ENCODE measurements at regions not wholly inside any gene's neighbourhood (a gene's known extent, or its start where the extent isn't known, plus 50 kb on each side); places are given as distances from the start of the nearest gene placed in this dataset.
A peak's percentile ranks its signal among the peaks of the same experiment; 100 is the strongest.

DNA sequence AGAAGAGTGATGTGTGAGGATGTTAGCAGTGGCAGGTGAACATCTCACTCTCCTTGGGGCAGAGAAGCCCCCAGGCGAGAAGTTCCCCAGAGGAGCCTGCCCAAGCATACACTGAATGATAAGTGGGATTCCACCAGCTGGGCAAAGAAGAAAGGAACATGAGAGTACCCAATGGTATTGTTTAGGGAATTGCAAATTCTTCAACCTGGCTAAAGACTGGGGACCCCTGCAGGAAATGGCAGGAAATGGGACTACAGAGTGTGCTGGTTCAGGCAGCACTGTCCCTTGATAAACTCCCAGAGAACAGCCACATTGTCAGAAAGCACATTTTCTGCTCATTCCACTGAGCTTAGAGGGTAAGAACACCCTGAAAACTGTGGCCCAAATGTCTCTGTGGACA lies 121.3 kb downstream of the RPS29 start:
- DNase-seq (ENCODE audit: low read depth, low spot score): no peak

DNA sequence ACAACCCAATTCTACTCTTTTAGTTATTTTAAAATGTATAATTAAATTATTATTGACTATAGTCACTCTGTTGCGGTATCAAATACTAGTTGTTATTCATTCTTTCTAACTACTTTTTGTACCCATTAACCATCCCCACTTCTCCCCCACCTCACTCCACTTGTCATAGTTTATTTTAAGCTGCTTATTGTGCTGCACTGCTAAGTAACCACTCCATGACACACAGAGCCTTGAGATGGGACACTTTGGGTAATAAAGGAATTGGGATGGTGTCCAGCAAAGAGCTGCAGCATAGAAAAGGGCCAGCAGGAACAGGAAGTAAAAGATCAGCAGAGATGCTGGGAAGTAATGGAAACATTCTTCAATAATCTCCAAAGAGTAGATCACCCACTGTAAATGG lies 123.0 kb downstream of the RPS29 start:
- no peak for DNase-seq (ENCODE audit: low read depth, low spot score)

DNA sequence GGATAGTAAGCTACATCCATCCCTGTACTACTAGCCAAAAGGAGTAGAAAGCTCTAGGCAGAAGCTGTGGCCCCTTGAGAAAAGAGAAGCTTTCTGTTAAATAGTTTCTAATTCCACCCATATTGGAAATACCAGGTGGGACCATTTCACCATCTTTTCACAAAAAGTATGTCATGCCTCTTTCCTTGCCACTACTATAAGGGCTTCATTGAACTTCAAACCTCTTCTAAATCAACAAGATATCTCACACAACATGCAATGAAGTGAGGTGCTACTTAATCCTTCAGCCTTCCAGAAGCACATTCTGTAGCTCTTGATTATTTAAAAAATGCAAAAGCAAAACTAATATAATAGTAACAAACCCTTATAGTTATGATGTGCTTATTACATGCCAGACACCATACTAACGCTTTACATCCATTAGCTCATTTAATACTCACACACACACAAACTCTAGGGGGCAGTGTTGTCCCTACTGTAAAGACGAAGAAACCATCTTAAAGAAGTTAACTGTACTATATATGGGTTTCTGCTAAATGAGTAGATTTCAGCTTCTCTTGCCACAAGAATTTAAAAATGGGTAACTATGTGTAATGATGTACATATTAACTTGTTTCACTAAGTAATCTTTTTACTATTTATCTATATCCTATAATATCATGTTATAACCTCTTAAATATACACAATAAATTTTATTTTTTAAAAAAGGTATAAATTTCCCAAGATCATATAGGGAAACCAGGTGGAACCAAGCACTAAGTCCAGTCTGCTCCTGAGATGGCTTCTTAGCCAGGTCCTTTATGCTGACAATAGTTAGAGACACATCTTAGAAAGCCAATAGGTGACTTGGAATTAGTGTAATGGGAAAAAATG lies 124.4 kb downstream of the RPS29 start:
- peak; percentile 37 for DNase-seq (ENCODE audit: low read depth, low spot score)

- DNase-seq (ENCODE audit: low read depth, low spot score): no peak
These were observed 125.5 kb downstream of the RPS29 start for GRCh38 chr14:49460662-49461061.

- no peak for DNase-seq (ENCODE audit: low read depth, low spot score)
These were observed 129.6 kb downstream of the RPS29 start for GRCh38 chr14:49456589-49456988.

GRCh38 chr14:49451938-49452337 lies 134.2 kb downstream of the RPS29 start:
- DNase-seq (ENCODE audit: low read depth, low spot score): no peak

GRCh38 chr14:49449749-49450148 lies 136.4 kb downstream of the RPS29 start:
- DNase-seq (ENCODE audit: low read depth, low spot score): no peak

DNA sequence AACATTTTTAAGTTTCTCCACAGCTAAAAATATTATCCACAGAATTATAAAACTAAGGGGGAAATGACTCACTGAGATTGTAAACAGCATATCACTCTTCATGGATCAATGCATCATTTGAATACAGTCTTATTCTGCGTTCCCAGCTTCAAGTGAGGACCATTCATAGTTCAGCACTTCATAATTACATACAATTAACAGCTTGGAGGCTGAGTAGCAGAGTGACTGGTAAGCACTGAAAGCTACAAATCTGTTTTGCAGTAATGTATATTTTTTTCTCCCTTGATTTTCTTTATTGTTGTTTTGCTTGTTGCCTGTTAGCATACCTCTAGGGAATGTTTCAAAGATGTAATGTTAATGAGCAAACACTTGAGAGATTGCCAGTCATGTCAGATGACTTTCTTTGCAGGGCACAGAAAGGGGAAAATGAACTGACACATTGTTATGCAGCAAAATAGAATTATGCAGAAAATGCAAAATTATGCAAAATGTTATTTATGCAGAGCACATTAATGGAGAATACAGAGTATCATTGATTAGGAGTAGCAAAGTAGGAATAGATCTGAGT lies 138.6 kb downstream of the RPS29 start:
- no peak for DNase-seq (ENCODE audit: low read depth, low spot score)

- no peak for DNase-seq (ENCODE audit: low read depth, low spot score)
These were observed 139.4 kb downstream of the RPS29 start for GRCh38 chr14:49446801-49447200.

- no peak for DNase-seq (ENCODE audit: low read depth, low spot score)
These were observed 147.9 kb downstream of the RPS29 start for GRCh38 chr14:49438256-49438770.

DNA sequence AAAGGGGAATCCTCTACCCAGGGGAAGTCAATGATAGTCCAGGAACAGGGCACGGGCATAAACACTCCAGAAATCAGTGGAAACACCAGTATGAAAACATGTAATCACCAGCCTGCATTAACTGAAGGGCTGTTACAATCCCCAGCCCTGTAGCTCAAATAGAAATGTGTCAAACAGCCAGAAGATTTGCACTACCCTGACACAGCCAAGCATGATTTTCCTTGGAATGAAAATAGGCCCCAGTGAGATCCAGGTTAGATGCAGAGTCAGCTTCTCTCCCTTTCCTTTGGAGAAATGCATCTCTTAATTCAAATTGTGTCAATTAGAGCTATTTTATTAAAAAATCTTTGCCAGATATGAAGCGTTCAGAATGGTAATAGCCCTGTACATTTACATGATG lies 158.1 kb downstream of the RPS29 start:
- no peak for DNase-seq (ENCODE audit: low read depth, low spot score)

GRCh38 chr14:49427117-49427516 lies 159.1 kb downstream of the RPS29 start:
- DNase-seq (ENCODE audit: low read depth, low spot score): no peak

DNA sequence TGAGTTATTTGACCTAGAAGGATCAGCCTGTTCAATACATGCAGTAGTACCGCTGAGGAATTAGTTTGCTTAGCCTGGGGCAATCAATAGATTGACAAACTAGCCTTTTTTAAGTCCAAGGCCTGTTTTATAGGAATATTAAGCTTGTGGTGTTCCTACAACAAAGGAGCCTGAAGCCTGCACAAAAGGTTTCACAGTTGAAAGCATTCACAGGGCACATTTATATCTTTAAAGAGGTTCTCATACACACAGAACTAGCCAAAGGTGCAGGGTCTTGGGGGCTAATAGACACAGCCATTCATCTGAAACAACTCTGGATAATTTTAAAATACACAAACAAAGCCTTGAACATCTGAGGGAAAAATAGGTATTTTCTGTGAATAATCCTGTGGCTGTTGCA lies 160.3 kb downstream of the RPS29 start:
- no peak for DNase-seq (ENCODE audit: low read depth, low spot score)

DNA sequence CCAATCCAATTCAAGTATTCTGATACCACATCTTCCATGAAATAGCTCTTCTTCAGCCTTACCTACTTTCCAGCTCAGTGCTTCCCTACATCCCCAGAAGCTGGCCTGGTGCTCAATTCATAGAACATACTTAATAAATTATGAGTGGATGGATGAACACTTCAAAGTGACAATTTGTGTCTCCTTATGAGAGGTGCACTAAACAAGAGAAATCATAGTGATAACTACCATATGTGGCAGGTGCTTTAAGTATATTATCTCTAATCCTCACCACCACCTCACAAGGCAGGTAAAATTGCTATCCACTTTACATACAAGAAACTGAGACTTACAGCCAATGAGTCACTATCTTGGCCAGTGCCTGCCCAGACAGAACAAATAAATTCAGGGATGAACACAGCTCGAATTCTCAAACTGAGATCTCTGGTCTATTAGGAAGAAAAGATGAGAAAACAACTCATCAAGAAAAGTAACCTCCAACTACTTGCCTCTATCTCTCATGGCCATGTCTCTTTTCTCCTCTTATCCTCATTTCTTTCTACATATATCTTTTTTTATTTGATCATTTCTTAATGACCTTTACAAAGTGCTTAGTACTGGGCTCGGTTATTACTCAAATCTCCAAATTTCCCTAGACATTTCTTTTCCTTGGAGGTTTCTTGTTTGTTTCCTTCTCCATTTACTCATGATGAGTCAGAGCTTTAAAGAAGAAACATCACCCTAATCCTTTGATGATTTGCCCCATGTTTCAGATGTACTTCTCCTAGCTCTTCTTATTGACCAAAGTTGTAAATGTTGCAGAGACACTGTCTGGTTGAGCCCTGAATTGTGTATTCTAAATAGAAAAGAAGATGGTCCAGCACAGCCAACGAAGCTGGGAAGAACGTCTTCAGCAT lies 161.5 kb downstream of the RPS29 start:
- no peak for DNase-seq (ENCODE audit: low read depth, low spot score)

DNA sequence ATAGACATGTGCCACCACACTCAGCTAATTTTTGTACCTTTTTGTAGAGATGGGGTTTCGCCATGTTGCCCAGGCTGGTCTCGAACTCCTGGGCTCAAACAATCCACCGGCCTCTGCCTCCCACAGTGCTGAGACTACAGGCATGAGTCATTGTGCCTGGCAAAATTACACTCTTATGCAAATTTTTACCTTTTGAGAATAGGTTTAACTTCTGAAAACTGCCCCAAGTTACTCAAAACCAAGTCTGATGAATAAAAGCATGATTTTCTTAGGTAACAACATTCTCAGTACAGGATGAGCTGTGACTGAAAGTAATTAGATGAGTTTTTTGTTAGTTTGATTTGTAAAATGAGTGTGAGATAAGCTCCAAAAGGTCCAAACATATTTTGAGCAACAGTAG lies 166.0 kb downstream of the RPS29 start:
- no peak for DNase-seq (ENCODE audit: low read depth, low spot score)

- DNase-seq (ENCODE audit: low read depth, low spot score): no peak
These were observed 167.4 kb downstream of the RPS29 start for GRCh38 chr14:49418789-49419188.

DNA sequence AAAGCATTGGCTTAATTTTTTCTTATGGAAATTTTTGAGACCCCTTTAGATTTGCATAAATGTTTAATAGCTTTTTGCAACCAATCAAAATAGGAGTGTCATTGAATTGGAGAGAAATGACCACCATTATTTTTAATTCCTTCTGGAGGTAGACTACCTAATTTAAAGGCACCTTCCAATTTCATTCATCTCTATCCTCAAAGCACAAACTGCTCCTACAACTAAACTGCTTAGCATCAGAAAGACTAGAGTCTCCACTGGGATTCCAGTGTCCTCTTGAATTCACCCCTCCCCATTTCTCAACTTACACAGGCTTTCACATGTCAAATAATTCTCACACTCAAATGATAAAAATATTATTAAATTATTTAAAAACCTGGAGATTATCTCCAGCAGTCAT lies 168.4 kb downstream of the RPS29 start:
- DNase-seq (ENCODE audit: low read depth, low spot score): no peak

DNA sequence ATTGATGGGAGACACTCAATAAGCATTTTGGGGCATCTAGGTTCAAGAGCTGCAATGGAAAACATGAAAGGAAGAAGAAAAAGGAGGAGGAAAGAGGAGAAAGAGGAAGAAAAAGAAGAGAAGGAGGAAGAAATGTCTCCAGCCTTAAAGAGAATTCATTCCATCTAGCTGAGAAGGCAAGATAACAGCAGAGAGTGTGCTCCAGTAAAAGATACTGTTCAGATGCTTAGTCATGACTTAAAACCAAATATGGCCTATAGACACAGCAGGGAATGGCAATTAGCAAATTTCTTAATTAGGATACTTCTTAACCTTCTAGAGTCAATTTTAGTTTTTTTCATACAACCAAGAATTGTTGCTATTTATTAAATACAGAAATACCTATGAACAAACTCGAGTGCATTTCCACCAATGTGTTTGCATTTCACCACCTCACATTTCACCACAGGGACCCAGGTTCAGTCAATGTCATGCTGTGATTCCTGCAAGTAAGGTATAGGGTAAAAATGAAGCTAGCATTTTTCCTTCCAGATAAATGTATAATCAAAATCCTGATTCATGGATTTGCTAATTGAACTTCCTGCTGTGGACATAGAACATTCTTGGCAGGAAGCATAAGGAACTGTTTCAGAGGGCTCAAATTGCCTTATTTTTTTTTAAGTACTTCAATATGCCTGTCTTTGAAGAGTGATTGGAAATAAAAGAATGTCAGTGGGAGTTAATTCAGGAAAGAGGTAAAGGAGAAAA lies 177.8 kb downstream of the RPS29 start:
- DNase-seq (ENCODE audit: low read depth, low spot score): no peak

DNA sequence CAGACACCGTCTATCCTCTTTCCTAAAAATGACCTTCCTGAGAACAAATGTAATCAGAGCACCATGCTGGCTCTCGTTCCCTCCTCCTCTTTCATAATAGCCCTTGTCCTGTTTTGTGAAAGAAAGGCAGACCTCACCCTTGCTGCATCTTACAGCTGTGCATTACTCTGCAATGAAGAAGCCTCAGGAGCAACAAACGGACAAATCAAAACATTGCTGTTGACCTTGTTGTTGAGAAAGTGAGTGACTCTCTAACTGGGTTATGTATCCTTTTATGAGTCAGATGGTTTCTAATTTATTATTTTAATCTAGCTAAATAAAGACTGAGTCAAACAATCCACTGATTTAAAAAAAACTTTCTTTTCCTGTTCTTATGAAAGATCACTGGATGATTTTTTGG lies 180.9 kb downstream of the RPS29 start:
- no peak for DNase-seq (ENCODE audit: low read depth, low spot score)

GRCh38 chr14:49401373-49401772 lies 184.8 kb downstream of the RPS29 start:
- DNase-seq (ENCODE audit: low read depth, low spot score): no peak

DNA sequence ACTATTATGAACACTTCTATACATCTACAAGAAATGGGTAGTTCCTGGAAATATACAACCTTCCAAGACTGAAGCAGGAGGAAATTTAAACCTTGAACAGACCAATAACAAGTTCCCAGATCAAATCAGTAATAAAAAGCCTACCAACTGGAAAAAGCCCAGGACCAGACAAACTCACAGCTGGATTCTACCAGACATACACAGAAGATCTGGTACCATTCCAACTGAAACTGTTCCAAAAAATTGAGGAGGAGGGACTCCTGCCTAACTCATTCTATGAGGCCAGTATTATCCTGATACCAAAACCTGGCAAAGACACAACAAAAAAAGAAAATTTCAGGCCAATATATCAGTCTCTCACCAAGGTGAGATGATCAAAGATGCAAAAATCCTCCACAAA lies 189.4 kb downstream of the RPS29 start:
- DNase-seq (ENCODE audit: low read depth, low spot score): no peak

Data from activated CD4-positive, CD25-positive, alpha-beta regulatory T cell treated with anti-CD3 and anti-CD28 coated beads, Interleukin-2, amount 50 U/mL, for 16 hours (primary cell).